Tibial artery (tissue), 4 donors: ENCODE measurements at regions not wholly inside any gene's neighbourhood (a gene's known extent, or its start where the extent isn't known, plus 50 kb on each side); places are given as distances from the start of the nearest gene placed in this dataset.

Experiments used
- DNase-seq, 2 donors: peaks; one replicate each; pipeline ENCODE4 v3.0.0-alpha.2; 2019
- H3K27ac ChIP-seq, 2 donors: fragments of 200-600 bp; sonication (generic) in 1 of 2; 1 replicate in 1 of 2; 2 replicates in 1 of 2; pipeline ENCODE4 v1.5.1; 2018 to 2019; ENCODE audit warnings: mild to moderate bottlenecking in 1 of 2
- H3K27me3 ChIP-seq, 2 donors: fragments of 200-600 bp; sonication (generic) in 1 of 2; one replicate each; pipeline versions ENCODE4 v1.5.1 to v1.6.0; 2016 to 2019
- H3K36me3 ChIP-seq, 3 donors: fragments of 200-600 bp; sonication (generic) in 2 of 3; one replicate each; pipeline ENCODE4 v1.5.1; 2016 to 2019; ENCODE audit warnings: mild to moderate bottlenecking in 2 of 3
- H3K4me1 ChIP-seq, 4 donors: fragments of 200-600 bp; sonication (generic) in 2 of 4; 1 replicate in 3 of 4; 2 replicates in 1 of 4; pipeline ENCODE4 v1.5.1; 2016 to 2019
- H3K4me3 ChIP-seq, 2 donors: fragments of 200-600 bp; sonication (generic) in 1 of 2; 1 replicate in 1 of 2; 2 replicates in 1 of 2; pipeline ENCODE4 v1.5.1; 2018 to 2019; ENCODE audit warnings: mild to moderate bottlenecking in 2 of 2
- H3K9me3 ChIP-seq, 3 donors: fragments of 200-600 bp; sonication (generic) in 1 of 3; one replicate each; pipeline ENCODE4 v1.5.1; 2016 to 2019
- CTCF ChIP-seq, 2 experiments: fragments of 200-600 bp in 1 of 2; fragments of 450-650 bp in 1 of 2; IDR thresholded peaks; one replicate each; pipeline ENCODE4 v1.5.1; 2017 to 2019; ENCODE audit warnings: antibody characterized with exemption in 2 of 2, mild to moderate bottlenecking in 1 of 2, moderate library complexity in 1 of 2
- intact Hi-C: fragments of 100-400 bp; cut with DNase I; formaldehyde crosslinking; loops from one replicate; pipeline ENCODE4 v1.15.0; 2023; ENCODE audit warnings: low total_unique reads

GRCh38 chr11:28863422-28863821 lies 755.2 kb downstream of the METTL15 start:
- Histone ChIP-seq H3K36me3 (no peaks in the 10 kb centered on the region), H3K27ac (no peak overlapping the region)

GRCh38 chr11:28860893-28861292 lies 752.7 kb downstream of the METTL15 start:
- peaks cover 0 to 16% (median 12%) of the 10 kb centered on the region in 3 donors for H3K9me3 ChIP-seq
- H3K4me1 ChIP-seq: no peaks in the 10 kb centered on the region
- TF ChIP-seq CTCF (IDR thresholded peaks at IDR 0.05): no peak
- H3K4me3 ChIP-seq: no peak overlapping the region
- H3K27ac ChIP-seq: no peak overlapping the region
- DNase-seq: no peak
- no peaks in the 10 kb centered on the region for H3K27me3 ChIP-seq
- H3K36me3 ChIP-seq: no peaks in the 10 kb centered on the region
- intact Hi-C loops: no loop called here

More at GRCh38 chr11:28863422-28863821, 755.2 kb downstream of the METTL15 start:
- DNase-seq: no peak
- Histone ChIP-seq H3K27me3 (no peaks in the 10 kb centered on the region), H3K9me3 (no peaks in the 10 kb centered on the region), H3K4me3 (no peak overlapping the region), H3K4me1 (no peaks in the 10 kb centered on the region)
- intact Hi-C loops: no loop called here
- no peak for TF ChIP-seq CTCF (IDR thresholded peaks at IDR 0.05)

GRCh38 chr11:28858076-28858475 lies 749.9 kb downstream of the METTL15 start:
- peaks cover 0 to 16% (median 12%) of the 10 kb centered on the region in 3 donors for H3K9me3 ChIP-seq
- no peak overlapping the region for H3K27ac ChIP-seq
- no peak for TF ChIP-seq CTCF (IDR thresholded peaks at IDR 0.05)
- H3K36me3 ChIP-seq: no peaks in the 10 kb centered on the region
- H3K4me3 ChIP-seq: no peak overlapping the region
- intact Hi-C loops: no loop called here
- no peaks in the 10 kb centered on the region for H3K4me1 ChIP-seq
- DNase-seq: no peak
- H3K27me3 ChIP-seq: no peaks in the 10 kb centered on the region

- Histone ChIP-seq H3K9me3 (no peaks in the 10 kb centered on the region), H3K4me1 (no peaks in the 10 kb centered on the region), H3K27ac (no peak overlapping the region), H3K36me3 (no peaks in the 10 kb centered on the region), H3K4me3 (no peak overlapping the region), H3K27me3 (no peaks in the 10 kb centered on the region)
- intact Hi-C loops: no loop called here
- TF ChIP-seq CTCF (IDR thresholded peaks at IDR 0.05): no peak
- DNase-seq: no peak
Observed at GRCh38 chr11:28849053-28849452, 740.9 kb downstream of the METTL15 start.

- H3K36me3 ChIP-seq: no peaks in the 10 kb centered on the region
- H3K4me1 ChIP-seq: no peaks in the 10 kb centered on the region
- H3K27ac ChIP-seq: no peak overlapping the region
- H3K27me3 ChIP-seq: no peaks in the 10 kb centered on the region
- DNase-seq: no peak
- intact Hi-C loops: no loop called here
- no peaks in the 10 kb centered on the region for H3K9me3 ChIP-seq
- TF ChIP-seq CTCF (IDR thresholded peaks at IDR 0.05): no peak
- no peak overlapping the region for H3K4me3 ChIP-seq
Observed at GRCh38 chr11:28842716-28843115, 734.5 kb downstream of the METTL15 start.

- Histone ChIP-seq H3K9me3 (no peaks in the 10 kb centered on the region), H3K4me1 (peaks cover 0 to 29% (median 2%) of the 10 kb centered on the region in 4 donors), H3K4me3 (no peak overlapping the region), H3K36me3 (no peaks in the 10 kb centered on the region), H3K27ac (no peak overlapping the region), H3K27me3 (no peaks in the 10 kb centered on the region)
- DNase-seq: no peak
- no peak for TF ChIP-seq CTCF (IDR thresholded peaks at IDR 0.05)
- intact Hi-C loops: no loop called here
Observed at GRCh38 chr11:28838741-28839140, 730.6 kb downstream of the METTL15 start.
